PC-3 (cell line): ENCODE measurements at regions not wholly inside any gene's neighbourhood (a gene's known extent, or its start where the extent isn't known, plus 50 kb on each side); places are given as distances from the start of the nearest gene placed in this dataset.

Source experiments
- EZH2 ChIP-seq: fragments of 300-600 bp; sonication (generic); IDR thresholded peaks from one replicate; pipeline ENCODE4 v1.6.1; 2017; ENCODE audit warnings: antibody characterized with exemption, mild to moderate bottlenecking, low read length; ENCODE audit not compliant: unreplicated experiment
- EZH2phosphoT487 ChIP-seq: fragments of 300-600 bp; sonication (generic); IDR thresholded peaks from 2 replicates; pipeline ENCODE4 v1.6.1; 2018; ENCODE audit warnings: mild to moderate bottlenecking, antibody characterized with exemption, low read length, borderline replicate concordance
- TF ChIP-seq, protein P1 (sequence below): fragments of 300-600 bp; sonication (generic); conservative IDR thresholded peaks from 2 replicates; pipeline ENCODE4 v1.5.1; 2017; ENCODE audit warnings: antibody characterized with exemption, low read depth, mild to moderate bottlenecking, low read length

DNA sequence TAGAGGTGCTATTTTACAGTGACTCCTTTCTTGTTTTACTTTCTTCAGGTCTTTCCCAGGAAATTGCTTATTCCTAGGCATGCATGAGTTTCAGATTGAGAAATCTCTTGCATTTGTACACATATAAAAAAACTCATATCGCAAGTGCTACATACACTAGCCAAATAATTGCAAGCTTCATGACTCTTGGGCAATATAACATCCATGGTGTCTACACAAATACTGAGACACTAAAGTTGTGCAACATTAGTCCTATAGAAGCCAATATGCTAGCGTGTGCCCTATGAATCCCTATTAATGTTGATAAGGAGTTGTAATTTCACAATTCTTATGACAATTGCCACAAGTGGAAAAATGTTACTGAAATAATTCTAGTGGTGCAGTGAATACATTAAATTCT is 591.0 kb downstream of the ADGRL2 start:
- TF ChIP-seq EZH2 (no peak), EZH2phosphoT487 (no peak)
- TF ChIP-seq, protein P1, sequence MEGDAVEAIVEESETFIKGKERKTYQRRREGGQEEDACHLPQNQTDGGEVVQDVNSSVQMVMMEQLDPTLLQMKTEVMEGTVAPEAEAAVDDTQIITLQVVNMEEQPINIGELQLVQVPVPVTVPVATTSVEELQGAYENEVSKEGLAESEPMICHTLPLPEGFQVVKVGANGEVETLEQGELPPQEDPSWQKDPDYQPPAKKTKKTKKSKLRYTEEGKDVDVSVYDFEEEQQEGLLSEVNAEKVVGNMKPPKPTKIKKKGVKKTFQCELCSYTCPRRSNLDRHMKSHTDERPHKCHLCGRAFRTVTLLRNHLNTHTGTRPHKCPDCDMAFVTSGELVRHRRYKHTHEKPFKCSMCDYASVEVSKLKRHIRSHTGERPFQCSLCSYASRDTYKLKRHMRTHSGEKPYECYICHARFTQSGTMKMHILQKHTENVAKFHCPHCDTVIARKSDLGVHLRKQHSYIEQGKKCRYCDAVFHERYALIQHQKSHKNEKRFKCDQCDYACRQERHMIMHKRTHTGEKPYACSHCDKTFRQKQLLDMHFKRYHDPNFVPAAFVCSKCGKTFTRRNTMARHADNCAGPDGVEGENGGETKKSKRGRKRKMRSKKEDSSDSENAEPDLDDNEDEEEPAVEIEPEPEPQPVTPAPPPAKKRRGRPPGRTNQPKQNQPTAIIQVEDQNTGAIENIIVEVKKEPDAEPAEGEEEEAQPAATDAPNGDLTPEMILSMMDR: no peak
